Brain microvascular endothelial cell (primary cell): ENCODE measurements at regions not wholly inside any gene's neighbourhood (a gene's known extent, or its start where the extent isn't known, plus 50 kb on each side); places are given as distances from the start of the nearest gene placed in this dataset.

Experiments
- DNase-seq: peaks from one replicate; pipeline ENCODE4 v3.0.0-alpha.2; 2020
- H3K27ac ChIP-seq: fragments of 250-450 bp; sonication (Bioruptor Pico); 2 replicates; pipeline ENCODE4 v1.5.1; 2020; ENCODE audit warnings: mild to moderate bottlenecking, moderate library complexity
- H3K27me3 ChIP-seq: fragments of 250-450 bp; sonication (Bioruptor Pico); replicated peaks from 2 replicates; pipeline ENCODE4 v1.5.1; 2020; ENCODE audit warnings: mild to moderate bottlenecking
- H3K36me3 ChIP-seq: fragments of 250-450 bp; sonication (Bioruptor Pico); replicated peaks from 2 replicates; pipeline ENCODE4 v1.5.1; 2020; ENCODE audit warnings: mild to moderate bottlenecking
- H3K4me3 ChIP-seq: 2 replicates; pipeline ENCODE4 v1.5.1; 2011; ENCODE audit warnings: low read depth, mild to moderate bottlenecking, control low read depth, low read length, moderate library complexity
- in situ Hi-C: cut with HindIII; loops from 2 replicates; pipeline ENCODE4 v1.10.0; 2017; ENCODE audit warnings: low sequenced_read_pairs, low pct_ligation_motif_present
- TF ChIP-seq, protein P1 (sequence below): IDR thresholded peaks from 2 replicates; pipeline ENCODE4 v1.5.1; 2011; ENCODE audit warnings: low read depth, mild to moderate bottlenecking, moderate library complexity, low read length, control low read depth, inconsistent platforms; ENCODE audit errors: missing control alignments

DNA sequence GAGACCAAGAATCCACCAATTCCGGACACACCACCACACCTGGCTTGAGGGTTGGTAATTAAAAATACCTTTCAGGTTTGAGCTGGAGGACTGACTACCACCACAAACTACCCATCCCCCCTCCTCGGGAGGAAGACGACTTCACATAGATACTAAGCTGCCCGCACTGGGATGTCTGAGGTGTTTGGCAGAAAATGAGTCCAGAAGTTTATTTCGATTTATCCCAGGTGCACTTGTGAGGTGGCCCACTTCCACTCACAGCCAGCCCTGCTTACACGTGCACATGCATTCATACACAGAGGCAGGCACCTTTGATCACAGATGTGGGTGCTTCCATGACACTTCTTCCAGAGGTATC lies 187.1 kb downstream of the ID4 start:
- no peak for DNase-seq
- in situ Hi-C loops: no loop called here
- Histone ChIP-seq H3K27me3 (no peaks in the 10 kb centered on the region), H3K27ac (no peak overlapping the region), H3K36me3 (no peaks in the 10 kb centered on the region), H3K4me3 (no peak overlapping the region)
- TF ChIP-seq, protein P1, sequence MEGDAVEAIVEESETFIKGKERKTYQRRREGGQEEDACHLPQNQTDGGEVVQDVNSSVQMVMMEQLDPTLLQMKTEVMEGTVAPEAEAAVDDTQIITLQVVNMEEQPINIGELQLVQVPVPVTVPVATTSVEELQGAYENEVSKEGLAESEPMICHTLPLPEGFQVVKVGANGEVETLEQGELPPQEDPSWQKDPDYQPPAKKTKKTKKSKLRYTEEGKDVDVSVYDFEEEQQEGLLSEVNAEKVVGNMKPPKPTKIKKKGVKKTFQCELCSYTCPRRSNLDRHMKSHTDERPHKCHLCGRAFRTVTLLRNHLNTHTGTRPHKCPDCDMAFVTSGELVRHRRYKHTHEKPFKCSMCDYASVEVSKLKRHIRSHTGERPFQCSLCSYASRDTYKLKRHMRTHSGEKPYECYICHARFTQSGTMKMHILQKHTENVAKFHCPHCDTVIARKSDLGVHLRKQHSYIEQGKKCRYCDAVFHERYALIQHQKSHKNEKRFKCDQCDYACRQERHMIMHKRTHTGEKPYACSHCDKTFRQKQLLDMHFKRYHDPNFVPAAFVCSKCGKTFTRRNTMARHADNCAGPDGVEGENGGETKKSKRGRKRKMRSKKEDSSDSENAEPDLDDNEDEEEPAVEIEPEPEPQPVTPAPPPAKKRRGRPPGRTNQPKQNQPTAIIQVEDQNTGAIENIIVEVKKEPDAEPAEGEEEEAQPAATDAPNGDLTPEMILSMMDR: no peak

DNA sequence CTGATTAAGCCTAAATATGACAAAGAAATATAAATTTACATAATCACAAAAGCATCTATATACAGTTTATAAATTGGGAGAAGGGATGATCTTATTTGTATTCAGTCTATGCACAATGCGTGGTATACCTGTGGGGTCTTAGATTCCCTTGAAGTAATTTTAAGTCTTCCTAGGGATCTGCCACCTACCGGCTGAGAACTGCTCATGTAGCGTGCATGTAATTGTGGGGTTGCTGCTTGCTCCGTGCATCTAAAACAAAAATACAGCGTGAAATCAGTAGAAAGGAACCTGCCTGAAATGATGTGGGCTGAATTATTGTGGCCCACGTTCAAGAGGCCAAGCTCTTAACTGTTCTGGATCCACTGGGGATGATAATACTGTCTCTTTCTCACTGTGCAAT lies 187.3 kb downstream of the MBOAT1 start:
- no peak overlapping the region for H3K27ac ChIP-seq
- H3K36me3 ChIP-seq: no peaks in the 10 kb centered on the region
- TF ChIP-seq, protein P1: no peak
- in situ Hi-C loops: no loop called here
- H3K27me3 ChIP-seq: no peaks in the 10 kb centered on the region
- no peak for DNase-seq
- no peak overlapping the region for H3K4me3 ChIP-seq

DNA sequence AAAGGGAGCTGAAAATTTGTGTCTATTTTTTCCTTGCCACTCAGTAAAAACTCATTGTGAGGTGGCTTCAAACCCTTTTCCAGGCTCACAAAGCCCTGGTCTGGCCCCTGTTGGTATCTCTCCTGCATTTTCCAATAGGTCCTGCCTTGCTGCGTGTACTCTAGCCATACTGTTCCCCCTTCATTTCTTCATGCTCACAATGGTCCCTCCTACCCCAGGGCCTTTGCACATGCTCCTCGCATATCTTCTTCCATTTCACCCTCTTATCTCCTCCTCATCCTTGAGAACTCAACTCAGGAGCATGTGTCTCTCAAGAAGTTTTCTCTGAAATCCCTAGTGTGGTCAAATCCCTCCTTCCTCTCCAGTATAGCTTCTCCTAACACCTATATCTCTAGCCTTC lies 186.6 kb downstream of the MBOAT1 start:
- Histone ChIP-seq H3K4me3 (no peak overlapping the region), H3K27ac (no peak overlapping the region), H3K36me3 (no peaks in the 10 kb centered on the region), H3K27me3 (no peaks in the 10 kb centered on the region)
- DNase-seq: no peak
- in situ Hi-C loops: no loop called here
- TF ChIP-seq, protein P1: no peak

DNA sequence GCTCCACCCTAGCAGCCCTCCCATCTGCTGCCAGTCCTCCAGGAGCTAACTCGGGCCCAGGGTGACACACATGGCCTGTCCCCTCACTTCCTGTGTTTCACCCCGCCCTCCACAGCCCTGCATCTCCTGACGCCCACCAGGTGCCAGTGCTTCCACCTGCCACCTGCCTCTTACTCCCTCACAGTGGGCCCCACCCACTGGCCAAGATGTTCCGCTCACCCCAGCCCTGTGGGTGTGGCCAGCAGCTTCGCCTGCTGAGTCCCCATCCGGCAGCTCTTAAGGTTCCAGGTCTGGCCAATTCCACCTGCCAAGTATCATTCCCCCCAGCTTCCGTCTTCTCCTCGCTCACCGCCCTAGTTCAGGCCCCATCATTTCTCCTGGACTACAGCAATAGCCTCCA lies 184.1 kb downstream of the MBOAT1 start:
- TF ChIP-seq, protein P1: no peak
- Histone ChIP-seq H3K36me3 (no peaks in the 10 kb centered on the region), H3K27ac (no peak overlapping the region), H3K4me3 (no peak overlapping the region), H3K27me3 (no peaks in the 10 kb centered on the region)
- in situ Hi-C loops: no loop called here
- DNase-seq: no peak

DNA sequence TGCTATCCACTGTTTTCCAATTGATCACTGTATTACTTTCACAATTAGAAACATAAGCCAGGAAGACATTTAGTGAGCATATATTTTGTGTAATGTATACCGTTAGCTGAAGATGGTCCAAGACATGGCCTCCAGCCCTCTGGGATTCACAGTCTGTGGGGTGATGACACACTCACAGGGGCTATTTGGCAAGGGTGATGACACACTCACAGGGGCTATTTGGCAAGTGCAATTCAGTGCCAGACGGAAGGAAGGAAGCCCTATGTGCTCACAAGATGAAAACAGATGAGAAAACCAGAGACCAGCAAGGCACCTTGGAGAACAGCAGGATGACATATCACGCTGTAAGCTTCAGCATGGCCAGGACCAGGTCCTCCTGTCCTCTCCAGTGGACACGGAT lies 183.7 kb downstream of the MBOAT1 start:
- H3K4me3 ChIP-seq: no peak overlapping the region
- H3K36me3 ChIP-seq: no peaks in the 10 kb centered on the region
- H3K27me3 ChIP-seq: no peaks in the 10 kb centered on the region
- no peak for DNase-seq
- H3K27ac ChIP-seq: no peak overlapping the region
- TF ChIP-seq, protein P1: no peak
- in situ Hi-C loops: no loop called here

DNA sequence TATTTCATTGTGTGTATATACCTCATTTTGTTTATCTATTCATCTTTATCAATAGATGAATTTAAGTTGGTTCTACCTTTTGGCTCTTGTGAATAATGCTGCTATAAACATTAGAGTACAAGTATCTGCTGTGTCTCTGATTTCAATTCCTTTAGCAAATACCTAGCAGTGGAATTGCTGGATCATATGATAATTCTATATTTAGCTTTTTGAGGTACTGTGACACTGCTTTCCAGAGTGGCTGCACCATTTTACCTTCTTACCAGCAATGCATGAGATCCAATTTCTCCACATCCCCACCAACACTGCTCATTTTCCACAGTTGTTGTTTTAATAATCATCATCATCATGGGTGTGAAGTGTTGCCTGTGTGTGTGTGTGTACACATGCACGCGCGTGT lies 182.3 kb downstream of the MBOAT1 start:
- DNase-seq: no peak
- H3K4me3 ChIP-seq: no peak overlapping the region
- H3K27ac ChIP-seq: no peak overlapping the region
- in situ Hi-C loops: no loop called here
- H3K36me3 ChIP-seq: no peaks in the 10 kb centered on the region
- TF ChIP-seq, protein P1: no peak
- no peaks in the 10 kb centered on the region for H3K27me3 ChIP-seq
